CD4-positive, alpha-beta T cell treated with Interleukin-2 at 100 ng/mL for 4 hours (primary cell): ENCODE measurements at regions not wholly inside any gene's neighbourhood (a gene's known extent, or its start where the extent isn't known, plus 50 kb on each side); places are given as distances from the start of the nearest gene placed in this dataset.

Experiments
- DNase-seq: peaks from one replicate; pipeline ENCODE4 v3.0.0-alpha.2; 2020; ENCODE audit warnings: low spot score

DNA sequence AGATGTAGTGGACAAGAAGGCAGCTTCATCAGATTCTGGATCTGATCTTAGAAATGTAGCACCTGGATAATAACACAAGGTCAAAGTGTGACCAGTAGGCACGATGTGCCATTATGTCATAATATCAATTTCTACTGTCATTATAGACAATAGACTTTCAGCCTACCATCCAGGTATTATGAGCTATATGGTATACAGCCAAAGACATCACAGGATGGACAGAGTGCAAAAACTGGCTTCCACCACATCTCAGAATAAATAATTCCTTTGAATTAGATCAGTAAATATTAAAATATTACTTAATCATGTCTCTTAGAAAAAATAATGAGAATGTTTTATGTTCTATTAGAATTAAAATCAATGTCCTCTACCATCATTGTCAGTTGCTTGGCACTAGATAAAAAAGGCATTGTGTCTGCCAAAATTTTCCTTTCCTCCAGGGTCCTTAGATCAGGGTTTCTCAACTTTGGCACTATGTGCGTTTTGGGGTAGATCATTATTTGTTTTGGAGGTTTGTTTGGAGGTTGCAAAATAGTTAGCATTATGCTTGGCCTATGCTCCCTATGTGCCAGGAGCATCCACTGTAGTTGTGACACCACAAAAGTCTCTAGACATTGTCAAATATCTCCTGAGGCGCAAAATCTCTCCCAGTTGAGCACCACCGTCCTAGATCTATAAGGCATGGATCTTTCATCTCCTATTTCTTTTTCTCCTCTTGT, 86.7 kb upstream of the NRIP1 start:
- DNase-seq = no peak

DNA sequence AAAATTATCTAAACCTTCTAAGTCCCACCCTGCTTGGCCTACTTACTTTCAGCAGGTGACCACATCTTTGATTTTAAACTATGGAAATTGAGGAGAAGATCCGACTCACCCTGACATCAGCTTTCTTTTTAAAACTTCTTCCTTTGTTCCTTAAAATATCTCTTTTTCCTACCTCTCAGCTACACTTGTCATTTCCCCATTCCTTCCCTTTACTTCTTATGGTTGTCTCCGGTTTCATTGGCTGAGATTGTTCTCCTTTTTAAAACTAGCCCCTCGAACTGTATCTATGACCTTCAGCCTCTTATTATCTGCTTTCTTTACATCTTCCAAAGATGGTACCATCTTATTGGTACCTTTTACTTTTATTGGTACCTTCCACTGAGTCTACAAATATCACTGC, 87.8 kb upstream of the NRIP1 start:
- DNase-seq = no peak

DNA sequence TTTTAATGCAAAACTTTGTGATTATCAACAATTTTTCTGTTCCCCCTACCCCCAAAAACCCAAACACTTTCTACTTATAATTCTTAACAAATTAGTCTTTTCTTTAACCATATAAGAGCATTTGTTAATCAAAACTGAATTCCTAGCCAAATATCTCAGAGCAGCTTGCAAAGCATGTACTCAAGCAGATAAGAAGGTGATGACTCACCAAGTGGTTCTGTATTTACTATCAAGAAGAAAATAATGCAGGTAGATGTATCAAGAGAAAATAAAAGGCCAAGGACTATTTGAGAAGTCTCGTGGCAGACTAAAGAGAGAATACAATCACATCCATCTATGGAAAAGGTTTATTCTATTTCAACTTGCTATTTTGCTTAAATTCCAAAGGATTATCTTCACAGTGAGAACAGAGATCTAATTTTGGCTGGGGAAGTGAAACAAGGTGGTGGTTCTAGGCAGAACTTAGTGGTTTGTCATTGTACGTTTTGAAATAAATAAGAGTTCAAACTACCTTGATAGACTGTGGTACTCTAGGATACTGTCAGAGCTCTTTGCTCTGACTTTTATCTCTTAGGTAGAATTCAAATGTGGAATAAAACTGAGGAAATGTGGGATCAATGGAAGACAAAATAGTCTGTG, 94.7 kb upstream of the NRIP1 start:
- no peak for DNase-seq

DNA sequence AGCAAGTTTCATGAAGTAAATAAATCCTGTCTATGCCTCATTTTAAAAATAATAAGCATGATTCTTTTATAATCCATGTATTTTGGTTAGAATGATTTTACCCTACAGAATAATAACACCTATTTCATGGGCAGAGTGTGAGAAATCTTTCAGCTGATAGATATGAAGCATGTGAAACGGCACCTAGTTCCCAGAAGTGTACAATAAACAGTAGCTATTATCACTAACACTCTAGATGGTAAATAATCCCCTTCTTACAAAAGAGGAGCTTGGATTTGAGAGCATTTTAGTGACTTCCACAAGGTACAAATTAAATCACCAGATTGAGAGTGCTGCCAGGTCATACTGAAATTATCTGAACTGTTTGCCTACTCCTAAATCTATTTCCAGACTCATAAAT, 95.3 kb upstream of the NRIP1 start:
- no peak for DNase-seq

DNA sequence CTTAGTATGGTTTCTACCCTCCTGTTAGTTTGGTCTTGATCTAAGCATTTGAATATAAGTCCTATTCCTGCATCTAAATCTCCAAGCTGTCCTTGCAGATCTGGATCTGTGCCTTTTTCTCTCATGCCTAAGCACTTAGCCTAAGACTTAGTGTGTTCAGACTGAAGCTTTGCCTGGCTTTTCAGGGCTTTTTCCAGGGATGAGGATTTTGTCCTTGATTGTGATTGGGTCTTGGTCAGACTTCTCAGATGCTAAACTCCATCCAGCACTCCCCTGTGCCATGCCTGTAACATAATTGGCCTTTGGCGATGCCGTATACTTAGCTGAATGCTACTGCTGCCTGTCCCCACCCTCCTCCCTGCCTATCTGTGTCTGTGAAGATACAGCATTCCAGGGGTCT, 98.1 kb upstream of the NRIP1 start:
- DNase-seq = no peak

DNA sequence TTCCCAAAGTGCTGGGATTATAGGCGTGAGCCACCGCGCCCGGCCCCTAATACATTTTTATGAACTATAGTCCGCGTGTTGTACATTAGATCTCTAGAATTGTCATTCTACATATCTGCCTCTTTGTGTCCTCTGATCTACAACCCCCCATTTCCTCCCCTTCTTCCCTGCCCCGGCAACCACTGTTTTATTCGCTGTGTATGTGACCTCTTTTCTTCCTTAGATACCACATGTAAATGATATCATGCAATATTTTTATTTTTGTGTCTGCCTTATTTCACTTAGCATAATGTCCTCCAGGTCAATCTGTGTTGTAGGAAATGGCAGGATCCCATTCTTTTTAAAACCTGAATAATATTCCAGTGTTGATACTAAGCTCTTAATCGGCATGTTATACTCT, 99.5 kb upstream of the NRIP1 start:
- DNase-seq = no peak

DNA sequence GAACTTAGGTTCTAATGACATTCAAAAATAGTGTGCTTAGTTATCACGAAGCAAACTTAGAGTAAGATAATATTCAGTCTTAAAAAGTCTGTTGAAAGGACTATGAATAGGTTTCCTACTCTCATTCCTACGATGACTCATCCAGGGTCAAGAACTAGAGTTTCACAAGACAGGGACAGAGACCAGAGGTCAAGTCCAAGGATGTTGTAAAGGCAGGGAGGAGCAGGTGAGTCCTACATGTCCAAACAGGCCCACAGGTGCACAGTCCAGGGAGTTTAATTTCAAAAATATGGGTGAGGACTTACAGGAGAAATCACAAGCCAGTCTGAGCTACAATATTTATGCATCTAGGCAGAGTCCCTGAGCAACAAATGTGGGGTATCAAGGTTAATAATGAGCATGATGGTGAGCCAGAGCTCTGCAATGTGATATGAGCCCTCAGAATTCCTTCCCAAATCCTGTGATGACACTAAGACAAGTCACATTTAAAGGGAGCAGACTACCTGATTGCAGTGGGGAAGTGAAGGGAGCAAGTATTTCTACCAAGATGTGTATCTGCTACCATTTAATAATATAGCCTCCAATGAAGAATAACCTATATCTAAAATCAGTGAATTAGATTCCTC, 100.0 kb upstream of the NRIP1 start:
- no peak for DNase-seq

DNA sequence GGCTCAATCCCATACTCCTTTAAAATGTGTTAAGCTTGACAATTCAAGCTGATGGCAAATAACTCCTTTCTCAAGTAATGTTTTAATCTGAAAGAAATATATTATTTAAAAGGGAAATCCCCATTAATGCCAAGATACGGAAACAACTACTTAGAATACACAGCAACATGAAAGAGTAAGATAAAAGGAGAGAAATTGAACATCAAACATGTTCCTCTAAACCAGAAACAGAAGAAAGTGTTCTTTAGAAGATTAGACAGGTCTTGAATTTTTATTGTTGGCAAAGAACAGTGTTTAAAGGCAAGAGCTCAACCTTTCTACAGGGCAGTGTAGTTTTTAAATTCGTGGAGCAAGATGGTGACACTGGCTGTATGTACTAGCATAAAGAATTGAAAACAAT, 105.8 kb upstream of the NRIP1 start:
- no peak for DNase-seq

DNA sequence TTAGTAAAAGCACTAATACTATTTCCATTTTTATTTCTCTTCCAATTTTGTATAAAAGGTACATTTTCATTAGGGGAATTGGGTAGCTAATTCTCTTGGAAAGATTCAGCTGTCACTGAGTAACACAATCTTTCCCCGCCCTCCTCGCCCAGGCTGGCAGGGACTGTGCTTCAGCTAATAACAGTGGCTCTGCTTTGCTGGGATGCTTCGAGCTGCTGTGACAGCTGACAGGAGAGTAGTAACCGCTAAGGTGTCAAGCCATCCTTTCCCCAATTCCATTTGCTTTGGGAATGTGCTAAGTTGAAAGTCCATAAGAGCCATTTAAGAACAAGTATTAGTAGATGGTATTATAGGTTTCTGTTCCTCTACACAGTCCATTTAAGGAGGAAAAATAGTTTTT, 106.7 kb upstream of the NRIP1 start:
- no peak for DNase-seq

DNA sequence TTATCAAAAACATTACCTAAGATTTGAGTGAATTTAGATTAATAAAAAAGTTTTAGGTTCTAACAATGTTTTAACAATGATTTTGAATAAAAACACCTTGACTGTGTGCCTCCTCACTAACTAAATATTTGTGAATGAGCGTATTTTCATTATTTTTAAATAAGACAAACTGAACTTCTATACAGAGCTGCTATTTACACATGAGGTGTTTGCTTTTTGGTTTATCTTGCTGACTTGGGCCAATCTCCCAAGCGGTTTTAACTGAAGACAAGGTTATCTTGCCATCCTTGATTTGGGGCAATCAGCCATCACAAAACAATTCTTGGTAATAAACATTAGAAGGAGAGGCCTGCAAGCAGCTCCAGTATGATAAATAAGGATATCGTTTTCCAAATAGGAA, 108.2 kb upstream of the NRIP1 start:
- no peak for DNase-seq

DNA sequence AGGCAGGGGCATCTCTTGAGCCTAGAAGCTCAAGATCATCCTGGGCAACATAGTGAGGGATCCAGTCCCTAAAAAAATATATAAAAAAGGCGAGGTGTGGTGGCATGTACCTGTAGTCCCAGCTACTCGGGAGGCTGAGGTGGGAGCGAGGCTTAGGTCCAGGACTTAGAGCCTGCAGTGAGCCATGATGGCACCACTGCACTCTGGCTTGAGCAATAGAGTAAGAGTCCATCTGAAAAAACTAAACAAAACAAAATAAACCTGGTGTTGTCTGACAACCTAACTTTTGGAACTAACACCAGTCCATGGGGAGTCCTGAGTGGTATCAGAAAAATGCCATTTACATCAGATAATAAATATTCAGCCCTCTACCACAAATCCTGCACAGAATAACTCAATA, 110.1 kb upstream of the NRIP1 start:
- no peak for DNase-seq

DNA sequence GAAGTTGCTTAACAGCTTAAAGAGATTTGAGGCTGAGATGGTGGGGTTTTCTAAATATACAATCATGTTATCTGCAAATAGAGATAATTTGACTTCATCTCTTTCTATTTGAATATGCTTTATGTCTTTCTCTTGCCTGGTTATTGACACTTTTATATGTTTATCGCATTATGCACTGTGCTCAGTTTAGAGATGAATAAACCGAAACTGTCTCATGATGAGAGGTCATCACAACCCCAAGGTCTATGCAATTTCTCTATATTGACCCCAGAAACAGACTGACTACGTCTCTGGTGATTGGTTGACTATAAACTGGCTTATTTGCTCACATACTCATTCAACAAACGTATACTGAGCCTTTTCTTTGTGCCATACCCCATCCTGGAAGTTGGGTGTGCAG, 117.9 kb upstream of the NRIP1 start:
- DNase-seq = no peak

DNA sequence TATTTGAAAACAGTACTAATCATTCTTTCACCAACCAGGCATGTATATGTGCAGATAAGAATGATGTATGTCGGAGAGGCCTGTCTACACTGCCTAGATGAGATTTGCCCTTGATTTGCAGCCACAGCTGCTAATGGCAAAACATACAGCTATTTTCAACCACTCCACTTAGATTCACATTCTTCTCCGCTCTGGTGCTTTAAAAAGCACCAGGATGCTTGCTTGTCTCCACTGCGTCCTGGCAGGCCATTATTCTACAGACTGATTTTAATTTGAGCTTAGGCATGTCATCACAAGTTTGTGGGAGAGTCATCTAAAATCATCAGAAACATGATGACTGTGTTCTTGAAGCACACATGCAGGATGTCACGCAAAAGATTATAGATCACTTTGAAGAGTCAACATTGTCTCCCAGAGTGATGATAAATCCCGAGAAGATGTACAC, 119.0 kb upstream of the NRIP1 start:
- DNase-seq = no peak

DNA sequence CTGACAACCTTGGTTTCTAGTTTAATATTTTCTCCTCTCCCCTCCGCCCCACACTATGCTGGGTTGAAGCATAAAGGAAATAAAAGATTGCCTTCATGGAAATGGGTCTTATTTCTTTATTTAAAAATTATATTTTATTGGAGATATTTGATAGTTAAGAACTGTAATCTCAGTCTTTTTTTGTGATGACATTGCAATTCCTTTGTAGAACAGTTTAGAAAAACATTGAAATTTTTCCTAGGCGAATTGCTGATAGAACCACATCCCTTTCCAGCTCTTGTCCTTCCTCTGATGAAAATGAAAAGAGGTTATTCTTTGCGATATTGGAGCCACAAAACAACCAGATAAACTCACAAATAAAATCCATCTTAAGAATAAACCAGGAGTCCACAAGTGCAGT, 125.6 kb upstream of the NRIP1 start:
- no peak for DNase-seq

DNA sequence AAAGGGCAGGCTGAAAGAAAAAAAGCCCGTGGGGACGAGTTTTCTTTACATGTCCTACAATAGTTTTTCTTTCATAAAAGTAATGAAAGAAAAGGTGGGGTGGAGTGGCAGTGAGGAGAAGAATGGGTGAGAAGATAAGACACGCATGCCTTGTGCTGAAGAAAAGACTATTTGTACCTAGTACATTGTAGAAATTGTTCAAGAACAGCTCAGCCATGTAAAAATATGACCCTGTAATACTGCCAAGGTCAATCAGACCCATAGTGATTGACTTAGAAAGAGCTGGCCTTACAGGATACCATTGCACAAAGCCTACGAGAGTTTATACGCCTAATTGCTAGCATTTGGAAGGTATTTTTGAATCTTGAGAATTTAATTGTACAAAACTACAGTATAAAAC, 126.0 kb upstream of the NRIP1 start:
- no peak for DNase-seq

DNA sequence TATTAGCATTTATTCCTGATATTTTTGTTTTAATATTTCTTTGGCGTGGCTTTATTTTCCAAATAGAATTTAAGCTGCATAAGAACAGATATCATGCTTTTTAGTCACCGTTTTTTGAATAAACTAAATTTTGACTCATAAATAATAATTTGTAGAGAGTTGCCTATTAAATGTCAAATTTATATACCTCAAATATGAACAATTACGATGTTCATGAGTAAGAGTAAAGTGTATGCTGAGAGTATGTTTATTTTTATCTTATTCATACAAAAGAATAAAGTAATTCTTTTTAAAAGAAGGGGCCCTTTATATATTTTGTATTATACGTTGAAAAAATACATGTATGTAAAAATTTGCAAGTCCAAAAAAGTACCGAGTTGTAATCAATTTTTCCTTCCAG, 126.5 kb upstream of the NRIP1 start:
- DNase-seq = no peak

DNA sequence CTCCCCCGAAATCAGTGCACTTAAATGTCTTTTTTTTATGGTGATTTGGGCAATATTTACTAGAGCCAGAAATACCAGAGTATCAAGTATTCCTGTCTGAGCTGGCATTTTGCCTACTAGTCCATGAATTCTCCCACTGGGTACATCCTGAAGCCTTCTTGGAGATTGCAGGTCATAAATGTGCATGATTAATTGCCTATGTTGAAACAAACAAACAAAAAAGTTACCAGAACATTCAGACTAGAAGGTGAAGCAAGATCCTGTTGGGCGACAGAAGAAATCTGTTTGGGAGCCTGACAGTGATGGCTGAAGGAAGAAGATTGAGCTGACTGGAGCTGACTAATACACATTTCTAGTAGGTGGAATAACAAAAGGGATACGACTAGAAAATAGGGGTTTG, 127.4 kb upstream of the NRIP1 start:
- no peak for DNase-seq

DNA sequence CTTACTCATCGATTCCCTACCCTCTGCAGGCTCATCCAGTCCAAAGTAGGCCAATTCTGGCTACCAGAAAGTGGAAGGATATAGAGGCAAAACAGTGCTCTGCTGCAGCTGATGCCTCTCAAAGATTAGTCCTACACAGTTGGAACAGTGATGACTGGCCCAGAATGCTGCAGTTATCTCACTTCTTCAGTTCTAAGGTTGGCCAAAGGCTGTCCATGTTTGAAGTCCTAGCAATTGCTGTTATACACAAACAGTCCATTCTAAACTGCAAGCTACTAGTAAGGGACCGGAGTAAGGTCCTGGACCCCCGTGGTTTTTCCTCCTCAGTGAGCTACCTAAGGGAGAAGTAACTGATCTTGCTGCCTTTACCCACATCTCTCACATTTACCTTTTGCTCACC, 129.1 kb upstream of the NRIP1 start:
- DNase-seq = no peak

DNA sequence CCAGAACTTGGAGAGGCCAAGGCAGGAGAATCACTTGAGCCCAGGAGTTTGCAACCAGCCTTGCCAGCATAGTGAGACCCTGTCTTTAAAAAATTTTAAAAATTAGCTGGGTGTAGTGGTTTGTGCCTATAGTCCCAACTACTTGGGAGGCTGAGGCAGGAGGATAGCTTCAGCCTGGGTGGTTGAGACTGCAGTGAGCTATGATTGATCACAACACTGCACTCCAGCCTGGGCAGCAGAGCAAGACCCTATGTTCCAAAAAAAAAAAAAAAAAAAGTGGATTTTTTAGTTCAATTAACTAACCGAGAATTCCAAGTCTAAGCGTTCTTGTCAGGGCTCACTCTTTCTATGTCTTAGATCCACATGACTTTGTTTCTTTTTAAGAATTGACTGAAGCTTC, 130.3 kb upstream of the NRIP1 start:
- DNase-seq = no peak

DNA sequence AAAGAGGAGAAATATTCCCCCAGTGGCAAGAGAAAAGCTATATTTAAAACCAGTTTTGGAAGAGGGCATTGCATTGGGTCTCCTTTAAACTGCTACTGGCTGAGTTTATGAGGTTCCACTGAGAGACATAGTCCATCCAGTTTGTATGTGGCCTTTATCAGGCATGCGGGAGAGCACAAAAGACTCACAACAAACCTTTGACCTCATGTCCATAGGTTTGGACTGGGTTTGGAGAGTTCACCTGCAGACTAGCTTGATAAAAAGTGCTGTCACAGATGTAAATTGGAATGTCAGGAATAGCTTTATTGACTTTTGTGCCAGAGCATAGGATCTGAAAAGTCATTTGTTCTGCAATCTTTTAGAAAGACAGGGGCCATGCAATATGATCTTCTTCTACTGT, 131.0 kb upstream of the NRIP1 start:
- no peak for DNase-seq

DNA sequence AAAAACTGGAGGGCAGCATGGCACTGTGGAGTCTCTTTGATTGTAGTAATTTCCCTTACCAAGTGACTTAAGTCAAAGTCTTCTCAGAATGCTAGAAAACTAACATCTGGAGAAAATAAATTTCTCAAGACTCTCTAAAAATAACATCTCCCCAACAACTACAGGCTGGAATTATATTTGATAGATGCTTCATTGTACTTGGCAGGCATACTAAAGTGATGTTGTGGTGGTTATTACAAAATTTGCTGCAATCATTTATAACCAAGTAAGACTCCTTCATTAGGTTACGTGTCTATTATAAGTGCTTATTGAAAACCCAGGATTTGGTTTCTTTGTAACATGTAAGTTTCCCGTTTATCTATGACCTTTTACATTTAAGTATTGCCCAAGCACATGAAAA, 132.9 kb upstream of the NRIP1 start:
- no peak for DNase-seq

DNA sequence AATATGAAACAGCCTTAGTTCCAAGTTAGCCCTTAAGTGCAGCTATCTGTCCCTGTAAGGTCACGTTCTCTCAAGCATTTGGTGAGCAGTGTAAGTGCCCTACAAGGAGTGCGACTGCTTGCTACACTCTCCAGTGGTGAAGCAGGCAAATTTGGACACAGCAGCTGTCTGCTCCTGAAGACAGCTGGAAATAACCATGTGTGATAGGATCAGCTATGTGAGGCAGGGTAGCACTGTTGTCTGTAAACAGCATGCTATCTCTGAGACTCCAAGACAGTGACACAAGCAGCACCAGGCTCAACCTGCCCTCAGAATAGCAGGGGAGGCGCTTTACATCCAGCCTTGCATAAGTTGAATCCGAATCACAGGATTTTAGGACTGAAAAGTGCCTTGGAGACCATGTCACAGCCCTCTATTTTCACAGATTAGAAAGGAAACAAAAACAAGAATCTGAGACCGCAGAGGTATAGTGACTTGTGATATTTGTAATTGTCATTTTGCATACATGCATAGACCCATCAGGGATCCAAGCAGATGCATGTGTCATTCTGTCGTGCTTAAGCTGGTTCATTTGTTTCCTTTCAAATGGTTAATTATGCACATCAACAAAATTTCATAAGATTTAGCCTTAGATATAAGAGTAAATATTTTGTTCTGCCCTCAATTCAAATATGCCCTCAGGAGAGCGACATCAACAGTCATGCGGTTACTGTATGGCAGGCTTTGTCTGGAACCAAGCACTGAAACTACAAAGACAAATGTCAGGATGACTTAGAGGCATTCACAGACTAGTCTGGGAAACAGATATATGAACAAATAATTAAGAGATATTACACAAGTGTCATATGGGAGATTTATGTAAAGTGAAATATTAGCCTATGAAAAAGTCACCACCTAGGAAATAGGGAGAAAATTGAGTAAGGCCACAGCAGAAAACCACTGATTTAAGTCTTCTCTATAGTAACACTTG, 134.9 kb upstream of the NRIP1 start:
- no peak for DNase-seq

DNA sequence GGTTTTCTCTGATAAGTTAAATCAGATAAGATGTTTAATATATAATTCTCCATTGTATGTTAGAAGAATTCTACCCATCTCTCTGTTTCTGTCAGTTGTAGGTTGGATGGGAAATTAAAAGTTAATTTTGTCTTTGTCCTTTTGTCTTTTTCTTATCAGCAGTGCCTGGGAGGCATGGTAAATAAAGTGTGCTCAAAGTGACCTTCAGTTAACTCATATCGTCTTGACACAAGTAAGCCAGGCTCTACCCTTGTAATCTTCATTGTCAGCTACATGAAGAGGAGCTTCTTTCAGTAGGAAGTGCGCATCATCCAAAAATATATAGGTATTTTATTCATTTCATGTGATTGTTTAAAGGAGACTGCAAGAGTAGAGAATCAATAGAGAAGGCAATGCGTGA, 138.9 kb upstream of the NRIP1 start:
- no peak for DNase-seq
